ENCODE measurements at regions not wholly inside any gene's neighbourhood (a gene's known extent, or its start where the extent isn't known, plus 50 kb on each side); places are given as distances from the start of the nearest gene placed in this dataset.
"Not testable (repeated sequence)": the region's sequence is repeated elsewhere in the genome, so short reads cannot be mapped to it uniquely, and the experiment has no call there.

DNA sequence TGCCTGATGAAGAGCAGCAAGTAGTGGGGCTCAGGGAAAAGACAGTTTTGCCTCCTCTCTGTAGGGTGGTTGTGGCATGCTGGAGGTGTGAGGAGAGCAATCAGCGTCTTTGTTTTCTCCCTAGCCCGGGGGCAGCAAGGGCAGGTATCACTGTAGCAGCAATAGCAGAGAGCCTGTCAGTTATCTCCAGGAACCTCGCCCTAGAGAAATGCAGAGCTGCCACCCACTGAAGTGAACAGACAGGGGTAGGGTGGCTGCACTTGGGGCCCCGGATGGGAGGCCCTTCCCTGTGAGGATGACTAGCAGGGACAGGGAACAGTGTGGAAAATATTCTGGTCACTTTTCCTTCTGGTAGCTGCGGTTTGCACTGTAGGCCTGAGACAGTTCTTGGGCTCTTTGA is 886.5 kb downstream of the CDH8 start:
- TF ChIP-seq GATA1 (IDR thresholded peaks at IDR 0.05; ENCODE audit: low read depth, low read length) (no peak), POLR2A (IDR thresholded peaks at IDR 0.05; ENCODE audit: low read length) (no peak)
- no peak for DNase-seq

DNA sequence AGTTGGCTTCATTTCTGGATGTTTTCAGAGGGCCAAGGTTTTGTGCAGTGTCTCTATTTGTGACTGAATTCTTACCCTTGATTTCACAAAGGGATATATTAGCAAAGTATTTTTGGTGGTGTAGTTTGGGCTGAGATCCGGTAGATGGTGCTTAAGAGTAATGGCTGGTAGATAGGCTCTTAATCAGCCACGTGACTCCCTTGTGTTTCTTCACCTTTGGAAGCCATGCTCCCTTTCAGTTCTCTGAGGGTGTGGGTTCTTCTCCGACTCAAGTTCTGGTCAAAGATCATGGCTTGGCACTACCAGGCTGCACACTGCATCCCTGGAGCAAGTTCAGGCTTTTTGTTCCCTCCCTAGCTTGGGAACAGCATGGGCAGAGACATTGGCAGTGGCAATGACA is 887.3 kb downstream of the CDH8 start:
- TF ChIP-seq GATA1 (IDR thresholded peaks at IDR 0.05; ENCODE audit: low read depth, low read length) (no peak), POLR2A (IDR thresholded peaks at IDR 0.05; ENCODE audit: low read length) (no peak)
- no peak for DNase-seq

DNA sequence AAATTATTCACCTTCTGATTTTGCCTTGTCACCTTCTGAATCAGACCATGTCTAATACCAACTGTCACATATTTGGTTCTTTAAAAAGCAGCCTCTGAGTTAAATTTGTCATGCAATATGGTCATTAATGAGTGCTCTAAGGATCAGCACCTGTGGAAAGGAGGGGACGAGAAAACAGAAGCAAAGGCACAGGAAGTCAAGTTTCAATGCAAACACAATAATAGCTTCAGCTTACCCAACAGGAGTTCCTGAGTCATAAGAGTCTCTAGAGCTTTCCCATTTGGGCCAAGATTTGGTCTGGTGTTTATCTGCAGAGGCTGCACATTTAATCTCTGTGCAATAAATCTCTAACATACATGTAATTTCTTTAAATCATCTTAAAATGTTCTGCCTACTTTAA is 889.8 kb downstream of the CDH8 start:
- DNase-seq, result no peak
- no peak for TF ChIP-seq POLR2A (IDR thresholded peaks at IDR 0.05; ENCODE audit: low read length)
- no peak for TF ChIP-seq GATA1 (IDR thresholded peaks at IDR 0.05; ENCODE audit: low read depth, low read length)

DNA sequence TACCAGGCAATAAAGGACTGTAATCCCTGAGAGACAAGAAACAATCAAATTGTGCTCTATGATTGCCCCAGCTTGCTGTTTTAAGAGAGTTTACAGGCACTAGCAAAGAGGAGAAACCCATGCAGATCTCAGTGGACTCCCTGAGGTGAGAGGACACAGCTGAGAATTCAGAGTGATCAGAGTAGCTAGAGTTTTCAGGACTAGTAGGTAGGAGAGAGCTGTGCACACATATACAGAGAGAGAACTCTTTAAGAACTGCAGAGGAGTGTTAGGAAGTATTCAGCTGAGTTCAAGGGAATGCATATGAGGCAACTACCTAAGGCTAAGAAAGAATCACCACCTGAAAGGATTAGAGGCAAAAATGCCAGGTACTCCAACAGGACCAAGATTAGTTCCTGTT is 904.8 kb downstream of the CDH8 start:
- no peak for TF ChIP-seq GATA1 (IDR thresholded peaks at IDR 0.05; ENCODE audit: low read depth, low read length)
- TF ChIP-seq POLR2A (IDR thresholded peaks at IDR 0.05; ENCODE audit: low read length), result no peak
- no peak for DNase-seq

DNA sequence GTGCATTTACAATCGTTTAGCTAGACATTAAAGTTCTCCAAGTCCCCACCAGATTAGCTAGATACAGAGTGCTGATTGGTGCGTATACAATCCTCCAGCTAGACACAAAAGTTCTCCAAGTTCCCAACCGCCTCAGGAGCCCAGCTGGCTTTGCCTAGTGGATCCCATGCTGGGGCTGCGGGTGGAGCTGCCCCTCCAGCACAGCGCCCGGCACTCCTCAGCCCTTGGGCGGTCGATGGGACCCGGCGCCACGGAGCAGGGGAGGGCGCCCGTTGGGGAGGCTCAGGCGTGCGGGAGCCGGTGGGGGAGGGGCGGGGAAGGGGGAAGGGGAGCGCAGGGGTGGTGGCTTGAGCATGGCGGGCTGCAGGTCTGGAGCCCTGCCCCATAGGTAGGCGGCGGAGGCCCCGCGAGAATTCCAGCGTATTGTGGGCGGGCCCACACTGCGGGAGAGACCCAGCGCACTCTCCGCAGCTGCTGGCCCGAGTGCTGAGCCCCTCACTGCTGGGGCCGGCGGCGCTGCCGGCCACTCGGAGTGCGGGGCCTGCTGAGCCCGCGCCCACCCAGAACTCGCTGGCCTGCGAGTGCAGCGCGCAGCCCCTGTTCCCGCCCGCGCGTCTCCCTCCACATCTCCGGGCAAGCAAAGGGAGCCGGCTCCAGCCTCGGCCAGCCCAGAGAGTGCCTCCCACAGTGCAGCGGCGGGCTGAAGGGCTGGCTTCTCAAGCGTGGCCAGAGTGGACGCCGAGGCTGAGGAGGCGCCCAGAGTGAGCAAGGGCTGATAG is 907.5 kb downstream of the CDH8 start:
- DNase-seq, result no peak
- no peak for TF ChIP-seq GATA1 (IDR thresholded peaks at IDR 0.05; ENCODE audit: low read depth, low read length)
- TF ChIP-seq POLR2A (IDR thresholded peaks at IDR 0.05; ENCODE audit: low read length), result no peak

DNA sequence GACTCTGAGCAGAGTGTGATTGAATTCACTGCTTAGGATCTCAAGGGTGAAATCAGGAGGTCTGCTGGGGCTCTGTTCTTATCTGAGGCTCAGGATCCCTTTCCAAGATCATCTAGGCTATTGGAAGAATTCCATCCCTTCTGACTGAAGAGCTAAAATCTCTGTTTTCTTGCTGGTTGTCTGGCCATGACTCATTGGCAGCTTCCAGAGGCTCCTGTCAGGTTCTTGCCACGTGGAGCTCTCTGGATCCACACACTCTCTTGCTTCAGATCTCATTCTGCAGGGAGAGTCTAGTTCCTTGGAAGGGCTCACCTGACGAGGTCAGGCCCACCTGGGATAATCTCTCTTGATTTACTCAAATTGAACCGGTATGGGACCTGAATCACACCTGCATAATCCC is 930.7 kb downstream of the CDH8 start:
- TF ChIP-seq GATA1 (IDR thresholded peaks at IDR 0.05; ENCODE audit: low read depth, low read length), result no peak
- no peak for TF ChIP-seq POLR2A (IDR thresholded peaks at IDR 0.05; ENCODE audit: low read length)
- DNase-seq, result no peak

DNA sequence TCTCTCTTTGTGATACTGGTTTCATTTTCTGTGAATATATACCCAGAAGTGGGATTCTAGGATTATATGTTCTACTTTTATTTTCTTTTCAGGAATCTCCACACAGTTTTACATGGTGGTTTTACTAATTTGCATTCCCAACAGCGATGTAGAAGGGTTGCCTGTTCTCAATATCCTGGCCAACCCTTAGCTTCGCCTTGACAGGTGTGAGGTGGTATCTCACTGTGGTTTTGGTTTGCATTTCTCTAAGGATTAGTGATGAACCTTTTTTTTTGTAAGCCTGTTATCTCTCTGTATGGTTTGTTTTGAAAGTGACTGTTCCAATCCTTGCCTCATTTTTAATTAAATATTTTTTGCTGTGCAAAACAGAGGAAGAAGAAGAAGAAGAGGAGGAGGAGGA is 937.7 kb downstream of the CDH8 start:
- no peak for TF ChIP-seq GATA1 (IDR thresholded peaks at IDR 0.05; ENCODE audit: low read depth, low read length)
- DNase-seq, result no peak

DNA sequence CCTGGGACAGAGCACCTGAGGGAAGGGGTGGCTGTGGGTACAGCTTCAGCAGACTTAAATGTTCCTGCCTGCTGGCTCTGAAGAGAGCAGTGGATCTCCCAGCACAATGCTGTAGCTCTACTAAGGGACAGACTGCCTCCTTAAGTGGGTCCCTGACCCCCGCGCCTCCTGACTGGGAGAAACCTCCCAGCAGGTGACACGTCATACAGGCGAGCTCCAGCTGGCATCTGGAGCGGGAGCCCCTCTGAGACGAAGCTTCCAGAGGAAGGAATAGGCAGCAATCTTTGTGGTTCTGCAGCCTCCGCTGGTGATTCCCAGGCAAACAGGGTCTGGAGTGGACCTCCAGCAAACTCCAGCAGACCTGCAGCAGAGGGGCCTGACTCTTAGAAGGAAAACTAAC is 944.9 kb downstream of the CDH8 start:
- not testable (repeated sequence) for DNase-seq

DNA sequence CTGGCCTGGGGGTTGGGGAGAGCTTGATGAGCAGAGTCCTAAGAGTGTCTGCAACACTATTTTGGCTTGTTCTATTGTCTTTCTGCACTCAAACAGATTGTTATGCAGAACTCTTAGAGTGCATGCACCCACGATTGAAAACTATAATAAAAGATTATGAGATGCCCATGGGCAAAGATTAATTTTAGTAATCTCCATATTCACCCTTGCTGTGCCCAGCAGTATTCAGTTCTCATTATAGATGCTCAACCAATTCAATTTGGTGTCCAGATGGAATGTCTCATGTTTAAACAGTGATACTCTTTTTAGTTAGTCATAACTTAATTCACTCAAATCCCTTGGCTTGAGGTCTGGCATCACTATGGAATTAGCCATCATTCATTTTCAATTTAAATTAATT is 952.5 kb downstream of the CDH8 start:
- DNase-seq, result no peak

DNA sequence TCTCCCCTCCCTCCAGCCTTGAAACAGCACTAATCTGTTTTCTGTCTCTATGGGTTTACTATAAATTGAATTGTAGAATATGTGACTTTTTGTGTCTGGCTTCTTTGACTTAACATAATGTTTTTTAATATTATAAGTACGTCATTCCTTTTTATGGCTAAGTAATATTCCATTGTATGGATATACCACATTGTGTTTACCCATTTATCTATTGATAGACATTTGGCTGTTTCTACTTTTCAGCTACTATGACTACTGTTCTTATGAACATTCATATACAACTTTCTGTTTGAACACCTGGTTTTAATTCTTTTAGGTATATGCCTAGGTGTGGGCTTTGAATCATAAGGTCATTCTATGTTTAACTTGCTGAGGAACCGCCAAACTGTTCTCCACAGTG is 961.9 kb downstream of the CDH8 start:
- TF ChIP-seq POLR2A (IDR thresholded peaks at IDR 0.05; ENCODE audit: low read length) (no peak), GATA1 (IDR thresholded peaks at IDR 0.05; ENCODE audit: low read depth, low read length) (no peak)
- no peak for DNase-seq

More for the DNA sequence above, 952.5 kb downstream of the CDH8 start:
- TF ChIP-seq POLR2A (IDR thresholded peaks at IDR 0.05; ENCODE audit: low read length) (no peak), GATA1 (IDR thresholded peaks at IDR 0.05; ENCODE audit: low read depth, low read length) (no peak)

DNA sequence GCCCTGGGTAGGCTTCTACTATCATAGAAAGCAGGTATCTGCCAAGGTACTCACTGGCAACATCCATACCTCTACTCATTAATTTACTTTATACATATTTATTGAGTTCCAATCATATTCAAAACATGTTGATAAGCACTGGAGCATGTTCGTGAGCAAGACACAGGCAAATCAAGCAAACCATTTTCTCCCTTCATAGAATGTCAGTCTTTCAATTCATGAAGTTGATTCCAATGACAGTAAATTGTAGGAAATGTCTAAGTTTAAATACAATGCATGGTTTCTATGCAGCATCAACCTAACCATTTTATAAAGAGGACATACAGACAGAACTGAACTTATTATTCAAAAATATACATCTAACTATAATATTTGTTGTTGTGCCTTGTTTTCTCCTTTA is 978.6 kb downstream of the CDH8 start:
- no peak for TF ChIP-seq GATA1 (IDR thresholded peaks at IDR 0.05; ENCODE audit: low read depth, low read length)
- no peak for TF ChIP-seq POLR2A (IDR thresholded peaks at IDR 0.05; ENCODE audit: low read length)
- no peak for DNase-seq

DNA sequence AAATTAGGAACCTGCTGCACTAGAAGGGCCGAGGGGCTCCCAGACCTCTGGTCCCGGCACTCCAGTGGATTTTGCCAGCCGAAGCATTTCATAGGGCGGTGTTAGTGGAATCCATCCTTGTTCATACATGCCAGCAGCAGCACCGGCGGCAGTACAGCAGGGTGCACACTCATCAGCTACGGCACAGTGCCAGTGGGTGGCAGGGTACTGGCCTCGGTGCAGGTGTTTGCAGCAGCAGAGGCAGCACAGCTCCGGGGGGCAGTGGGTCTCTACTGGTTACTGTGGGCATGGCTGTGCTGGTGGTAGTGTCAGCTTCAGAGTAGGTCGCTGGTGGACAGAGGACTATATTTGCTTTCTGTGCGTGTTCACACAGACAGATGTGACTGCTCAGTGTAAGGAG is 985.7 kb downstream of the CDH8 start:
- TF ChIP-seq POLR2A (IDR thresholded peaks at IDR 0.05; ENCODE audit: low read length) (no peak), GATA1 (IDR thresholded peaks at IDR 0.05; ENCODE audit: low read depth, low read length) (no peak)
- DNase-seq, result no peak

DNA sequence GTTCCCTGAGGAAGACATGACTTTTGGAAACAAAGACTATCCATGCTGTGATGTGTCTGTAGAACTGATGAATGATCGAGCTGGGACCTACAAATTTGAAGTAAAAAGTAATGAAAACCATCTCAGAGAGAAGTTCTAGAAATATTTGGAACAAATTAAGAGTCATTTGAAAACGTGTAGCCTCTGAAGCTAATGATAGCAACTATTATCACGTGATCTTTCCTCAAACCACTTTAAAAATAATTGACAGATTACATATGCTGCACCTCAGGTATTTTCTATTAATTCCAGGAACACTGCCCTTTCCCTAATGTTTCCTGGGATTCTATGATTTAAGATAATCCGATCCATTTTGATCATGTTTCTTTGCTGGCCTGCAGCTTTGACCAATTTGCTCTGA is 990.3 kb downstream of the CDH8 start:
- TF ChIP-seq GATA1 (IDR thresholded peaks at IDR 0.05; ENCODE audit: low read depth, low read length), result no peak
- no peak for TF ChIP-seq POLR2A (IDR thresholded peaks at IDR 0.05; ENCODE audit: low read length)
- no peak for DNase-seq

DNA sequence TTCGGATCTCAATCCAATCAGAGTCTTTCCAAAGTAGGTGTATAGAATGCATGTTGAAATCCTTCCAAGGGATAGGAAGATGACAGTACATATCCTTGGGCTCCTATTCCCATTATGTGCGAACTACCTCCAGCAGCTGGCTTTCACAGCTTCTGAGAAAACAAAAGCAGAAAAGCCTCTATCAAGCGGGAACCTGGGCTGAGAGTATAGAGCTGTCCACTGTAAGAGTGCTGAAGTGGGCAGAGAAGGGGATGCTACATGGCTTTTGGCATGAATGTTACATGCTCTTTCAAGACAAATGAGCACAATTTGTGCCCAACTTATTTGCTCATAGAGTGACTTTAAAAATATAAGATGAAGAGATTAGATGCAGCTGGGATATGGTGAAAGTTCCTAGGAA is 993.5 kb downstream of the CDH8 start:
- DNase-seq, result no peak
- TF ChIP-seq GATA1 (IDR thresholded peaks at IDR 0.05; ENCODE audit: low read depth, low read length) (no peak), POLR2A (IDR thresholded peaks at IDR 0.05; ENCODE audit: low read length) (no peak)

DNA sequence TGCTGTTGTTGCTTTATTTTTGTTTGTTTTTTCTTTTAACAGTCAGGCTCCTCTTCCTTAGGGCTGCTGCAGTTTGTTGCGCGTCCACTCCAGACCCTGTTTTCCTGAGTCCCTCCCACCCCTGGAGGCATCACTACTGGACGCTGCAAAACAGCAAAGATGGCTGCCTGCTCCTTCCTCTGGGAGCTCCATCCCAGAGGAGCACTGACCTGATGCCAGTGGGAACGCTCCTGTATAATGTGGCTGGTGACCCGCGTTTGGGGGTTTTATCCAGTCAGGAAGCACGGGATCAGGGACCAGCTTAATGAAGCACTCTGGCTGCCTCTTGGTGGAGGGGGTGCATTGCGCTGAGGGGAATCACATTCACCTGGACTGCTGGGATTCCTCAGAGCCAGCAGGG is 1005.6 kb downstream of the CDH8 start:
- TF ChIP-seq GATA1 (IDR thresholded peaks at IDR 0.05; ENCODE audit: low read depth, low read length) (no peak), POLR2A (IDR thresholded peaks at IDR 0.05; ENCODE audit: low read length) (no peak)
- DNase-seq, result no peak
